Kidney (tissue), 13 donors: ENCODE measurements at regions not wholly inside any gene's neighbourhood (a gene's known extent, or its start where the extent isn't known, plus 50 kb on each side); places are given as distances from the start of the nearest gene placed in this dataset.
"Not testable (repeated sequence)": the region's sequence is repeated elsewhere in the genome, so short reads cannot be mapped to it uniquely, and the experiment has no call there.

Experiments used
- DNase-seq, 5 donors: peaks; one replicate each; pipeline ENCODE4 v3.0.0-alpha.2; 2013 to 2020
- FAIRE-seq: peaks from 2 replicates; lab custom pipeline; 2012; peaks lifted over from hg19 to GRCh38; lab: Jason Lieb, UNC
- H3K27ac ChIP-seq, 2 donors: one replicate each; pipeline ENCODE4 v1.7.0; 2013; ENCODE audit warnings: low read depth in 2 of 2, low read length in 2 of 2, inconsistent platforms in 1 of 2
- H3K27me3 ChIP-seq: one replicate; pipeline ENCODE4 v1.7.1; 2013; ENCODE audit warnings: low read length, inconsistent platforms; ENCODE audit not compliant: control insufficient read depth, insufficient read depth
- H3K36me3 ChIP-seq, 3 donors: one replicate each; pipeline versions ENCODE4 v1.7.0 to v1.7.1; 2013; ENCODE audit warnings: low read length in 3 of 3, control low read depth in 1 of 3, inconsistent platforms in 1 of 3; ENCODE audit not compliant: insufficient read depth in 3 of 3, control insufficient read depth in 2 of 3
- H3K4me1 ChIP-seq, 3 donors: one replicate each; pipeline versions ENCODE4 v1.7.0 to v1.7.1; 2013; ENCODE audit warnings: low read length in 3 of 3, inconsistent platforms in 1 of 3, low read depth in 1 of 3; ENCODE audit not compliant: control insufficient read depth in 2 of 3, insufficient read depth in 2 of 3
- H3K4me3 ChIP-seq, 3 donors: one replicate each; pipeline versions ENCODE4 v1.7.0 to v1.8.1; 2013; ENCODE audit warnings: low read length in 3 of 3, control low read depth in 1 of 3, inconsistent platforms in 1 of 3
- H3K9ac ChIP-seq, 3 donors: one replicate each; pipeline versions ENCODE4 v1.7.0 to v1.7.1; 2013; ENCODE audit warnings: low read length in 3 of 3, control low read depth in 1 of 3, inconsistent platforms in 1 of 3
- H3K9me3 ChIP-seq, 3 donors: one replicate each; pipeline versions ENCODE4 v1.7.0 to v1.7.1; 2013; ENCODE audit warnings: low read length in 3 of 3, control low read depth in 1 of 3, inconsistent platforms in 1 of 3; ENCODE audit not compliant: control insufficient read depth in 2 of 3, insufficient read depth in 1 of 3
- intact Hi-C: fragments of 100-400 bp; cut with DNase I; formaldehyde crosslinking; loops from one replicate; pipeline ENCODE4 v1.11.1; 2022
- TF ChIP-seq, protein P1 (sequence below): IDR thresholded peaks from 3 replicates; pipeline ENCODE4 v1.5.1; 2012; ENCODE audit warnings: mild to moderate bottlenecking, moderate library complexity, borderline replicate concordance; ENCODE audit not compliant: insufficient read depth; ENCODE audit errors: extremely low read depth
- donor health status: control.
- donor health status: control.
- donor health status: control.
- donor health status: control.
- donor health status: control.
- donor health status: DM: yes; HTN: yes; CAD: no.
- donor health status: Normal renal cell carcinoma (clear cell type).

DNA sequence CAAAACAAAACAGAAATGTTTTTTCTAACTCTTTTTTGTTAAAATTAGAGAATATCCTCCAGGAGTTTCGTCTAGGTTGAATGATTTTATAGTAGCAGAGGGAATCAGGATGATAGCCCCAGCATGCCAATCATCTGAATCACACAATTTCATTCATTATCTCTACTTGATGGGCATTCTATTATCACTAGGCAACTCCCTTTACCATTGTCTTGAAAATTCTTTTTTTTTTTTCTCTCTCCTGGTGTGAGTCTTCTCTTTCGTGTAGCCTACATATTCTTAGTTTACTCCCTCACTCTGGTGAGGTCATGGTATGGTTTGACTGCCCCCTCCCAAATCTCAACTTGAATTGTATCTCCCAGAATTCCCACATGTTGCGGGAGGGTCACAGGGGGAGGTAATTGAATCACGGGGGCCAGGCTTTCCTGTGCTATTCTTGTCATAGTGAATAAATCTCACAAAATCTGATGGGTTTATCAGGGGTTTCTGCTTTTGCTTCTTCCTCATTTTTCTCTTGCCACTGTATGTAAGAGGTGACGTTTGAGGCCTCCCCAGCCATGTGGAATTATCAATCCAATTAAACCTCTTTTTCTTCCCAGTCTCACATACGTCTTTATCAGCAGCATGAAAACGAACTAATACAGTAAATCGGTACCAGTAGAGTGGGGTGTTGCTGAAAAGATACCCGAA, 105.0 kb downstream of the OTUD1 start:
- DNase-seq (no peak), FAIRE-seq (no peak)
- Histone ChIP-seq H3K9me3 (no peaks in the 10 kb centered on the region), H3K36me3 (no peaks in the 10 kb centered on the region), H3K27ac (no peak overlapping the region), H3K4me3 (no peak overlapping the region), H3K4me1 (peaks cover 0 to 2% (median 0%) of the 10 kb centered on the region in 3 donors), H3K27me3 (no peaks in the 10 kb centered on the region), H3K9ac (no peak overlapping the region)
- TF ChIP-seq, protein P1, sequence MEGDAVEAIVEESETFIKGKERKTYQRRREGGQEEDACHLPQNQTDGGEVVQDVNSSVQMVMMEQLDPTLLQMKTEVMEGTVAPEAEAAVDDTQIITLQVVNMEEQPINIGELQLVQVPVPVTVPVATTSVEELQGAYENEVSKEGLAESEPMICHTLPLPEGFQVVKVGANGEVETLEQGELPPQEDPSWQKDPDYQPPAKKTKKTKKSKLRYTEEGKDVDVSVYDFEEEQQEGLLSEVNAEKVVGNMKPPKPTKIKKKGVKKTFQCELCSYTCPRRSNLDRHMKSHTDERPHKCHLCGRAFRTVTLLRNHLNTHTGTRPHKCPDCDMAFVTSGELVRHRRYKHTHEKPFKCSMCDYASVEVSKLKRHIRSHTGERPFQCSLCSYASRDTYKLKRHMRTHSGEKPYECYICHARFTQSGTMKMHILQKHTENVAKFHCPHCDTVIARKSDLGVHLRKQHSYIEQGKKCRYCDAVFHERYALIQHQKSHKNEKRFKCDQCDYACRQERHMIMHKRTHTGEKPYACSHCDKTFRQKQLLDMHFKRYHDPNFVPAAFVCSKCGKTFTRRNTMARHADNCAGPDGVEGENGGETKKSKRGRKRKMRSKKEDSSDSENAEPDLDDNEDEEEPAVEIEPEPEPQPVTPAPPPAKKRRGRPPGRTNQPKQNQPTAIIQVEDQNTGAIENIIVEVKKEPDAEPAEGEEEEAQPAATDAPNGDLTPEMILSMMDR: no peak
- intact Hi-C loops: no loop called here

DNA sequence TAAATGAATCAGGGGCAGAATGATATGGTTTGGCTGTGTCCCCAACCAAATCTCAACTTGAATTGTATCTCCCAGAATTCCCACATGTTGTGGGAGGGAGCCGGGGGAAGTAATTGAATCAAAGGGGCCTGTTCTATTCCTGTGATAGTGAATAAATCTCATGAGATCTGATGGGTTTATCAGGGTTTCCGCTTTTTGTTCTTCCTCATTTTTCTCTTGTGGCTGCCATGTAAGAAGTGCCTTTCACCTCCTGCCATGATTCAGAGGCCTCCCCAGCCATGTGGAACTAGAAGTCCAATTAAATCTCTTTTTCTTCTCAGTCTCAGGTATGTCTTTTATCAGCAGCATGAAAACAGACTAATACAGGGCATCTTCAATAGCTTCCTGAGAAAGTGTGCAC, 107.0 kb downstream of the OTUD1 start:
- H3K4me3 ChIP-seq, H3K9ac ChIP-seq, H3K36me3 ChIP-seq, H3K27me3 ChIP-seq, FAIRE-seq, H3K9me3 ChIP-seq, DNase-seq, intact Hi-C loops, H3K27ac ChIP-seq, H3K4me1 ChIP-seq: not testable (repeated sequence)

DNA sequence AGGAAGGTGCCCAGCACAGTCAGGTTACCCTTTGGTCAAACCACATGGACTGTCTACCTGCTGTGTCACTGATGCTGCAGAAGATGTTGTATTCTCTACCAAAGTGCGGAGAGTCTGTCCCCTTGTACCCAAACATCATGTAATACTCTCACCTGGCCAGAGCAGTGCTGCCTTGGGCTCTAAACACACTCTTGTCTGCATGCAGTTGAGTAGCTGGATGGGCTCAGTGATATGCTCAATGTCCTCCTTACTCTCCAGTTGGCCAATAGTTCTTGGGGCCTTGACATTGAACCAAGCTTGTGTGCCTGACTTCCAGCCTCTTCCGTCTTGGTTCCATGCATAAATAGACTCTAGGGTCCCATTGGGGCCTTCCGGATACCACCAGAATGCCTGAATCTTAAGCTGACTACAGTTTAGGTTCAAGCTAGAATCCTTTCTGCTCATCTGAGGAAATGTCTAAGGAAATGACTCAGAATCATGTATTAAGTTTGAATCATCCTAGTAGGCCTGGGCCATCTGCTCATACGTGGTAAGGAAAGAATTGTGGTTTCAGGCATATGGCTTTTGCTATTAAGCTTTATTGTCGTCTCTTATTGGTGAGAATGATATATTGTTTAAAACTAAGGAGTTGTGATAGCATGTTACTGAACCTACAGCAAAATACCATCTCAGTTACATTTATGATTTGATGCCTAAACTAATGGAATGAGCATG, 118.0 kb downstream of the OTUD1 start:
- Histone ChIP-seq H3K4me1 (no peaks in the 10 kb centered on the region), H3K9ac (no peak overlapping the region), H3K27me3 (no peaks in the 10 kb centered on the region), H3K4me3 (no peak overlapping the region), H3K9me3 (peaks cover 0 to 3% (median 0%) of the 10 kb centered on the region in 3 donors), H3K27ac (no peak overlapping the region), H3K36me3 (no peaks in the 10 kb centered on the region)
- intact Hi-C loops: no loop called here
- DNase-seq (no peak), FAIRE-seq (no peak)
- TF ChIP-seq, protein P1: no peak

DNA sequence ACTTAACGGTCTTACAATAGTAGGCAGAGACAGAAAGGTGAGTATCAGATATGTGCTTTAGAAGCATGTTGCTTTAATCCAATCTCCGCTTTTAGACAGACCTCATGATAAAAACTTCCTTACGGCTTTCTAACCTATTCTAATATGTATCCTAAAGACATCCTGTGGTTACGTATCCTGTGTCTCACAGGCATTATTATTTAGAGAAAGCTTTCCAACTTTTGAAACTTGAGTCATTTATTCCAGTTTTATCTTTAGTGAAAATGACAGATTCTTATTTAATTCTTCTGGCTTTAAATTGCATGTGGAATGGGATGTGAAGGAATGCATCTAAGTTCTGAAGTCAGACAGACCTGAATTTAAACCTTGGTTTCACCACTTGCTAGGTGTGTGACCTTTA, 118.9 kb downstream of the OTUD1 start:
- Histone ChIP-seq H3K9me3 (peaks cover 0 to 3% (median 0%) of the 10 kb centered on the region in 3 donors), H3K27ac (no peak overlapping the region), H3K9ac (no peak overlapping the region), H3K27me3 (no peaks in the 10 kb centered on the region), H3K36me3 (no peaks in the 10 kb centered on the region), H3K4me3 (no peak overlapping the region), H3K4me1 (no peaks in the 10 kb centered on the region)
- DNase-seq (no peak), FAIRE-seq (no peak)
- TF ChIP-seq, protein P1: no peak
- intact Hi-C loops: no loop called here
